Activated CD4-positive, alpha-beta T cell treated with anti-CD3 and anti-CD28 coated beads for 36 hours (primary cell): ENCODE measurements at regions not wholly inside any gene's neighbourhood (a gene's known extent, or its start where the extent isn't known, plus 50 kb on each side); places are given as distances from the start of the nearest gene placed in this dataset.

Source experiments
- ATAC-seq: fragments of 200-7000 bp; cut with Tn5 transposase; one replicate; pipeline ENCODE4 v1.10.0; 2021; ENCODE audit warnings: mild to moderate bottlenecking, moderate library complexity
- CTCF ChIA-PET: fragments of 350-600 bp; sonication (Branson Sonifier 250); formaldehyde crosslinking; loops from one replicate; lab custom pipeline; 2021; ENCODE audit warnings: antibody characterized with exemption; lab: Charles Lee
- POLR2A ChIA-PET: fragments of 350-600 bp; sonication (Branson Sonifier 250); formaldehyde crosslinking; loops from one replicate; lab custom pipeline; 2021; ENCODE audit warnings: antibody characterized with exemption, inconsistent platforms; lab: Charles Lee
- DNase-seq: peaks from one replicate; pipeline ENCODE4 v3.0.0-alpha.2; 2020
- H3K27ac Mint-ChIP-seq: one replicate; pipeline ENCODE4 v1.8.0; 2021; ENCODE audit warnings: mixed read lengths
- H3K27me3 Mint-ChIP-seq: one replicate; pipeline ENCODE4 v1.8.0; 2021; ENCODE audit warnings: mixed read lengths
- H3K36me3 Mint-ChIP-seq: one replicate; pipeline ENCODE4 v1.8.0; 2021; ENCODE audit warnings: low read depth, mixed read lengths
- H3K4me1 Mint-ChIP-seq: one replicate; pipeline ENCODE4 v1.8.0; 2021; ENCODE audit warnings: mixed read lengths
- H3K4me3 Mint-ChIP-seq: one replicate; pipeline ENCODE4 v1.8.0; 2021; ENCODE audit warnings: mild to moderate bottlenecking, moderate library complexity, mixed read lengths
- H3K9me3 Mint-ChIP-seq: one replicate; pipeline ENCODE4 v1.8.0; 2021; ENCODE audit warnings: low read depth, mixed read lengths
- intact Hi-C, 2 experiments: fragments of 100-400 bp; cut with DNase I in 1 of 2; cut with micrococcal nuclease in 1 of 2; formaldehyde crosslinking; loops; one replicate each; pipeline versions ENCODE4 v1.14.2 to v1.15.1; 2022 to 2024; cut with DNase I, micrococcal nuclease

DNA sequence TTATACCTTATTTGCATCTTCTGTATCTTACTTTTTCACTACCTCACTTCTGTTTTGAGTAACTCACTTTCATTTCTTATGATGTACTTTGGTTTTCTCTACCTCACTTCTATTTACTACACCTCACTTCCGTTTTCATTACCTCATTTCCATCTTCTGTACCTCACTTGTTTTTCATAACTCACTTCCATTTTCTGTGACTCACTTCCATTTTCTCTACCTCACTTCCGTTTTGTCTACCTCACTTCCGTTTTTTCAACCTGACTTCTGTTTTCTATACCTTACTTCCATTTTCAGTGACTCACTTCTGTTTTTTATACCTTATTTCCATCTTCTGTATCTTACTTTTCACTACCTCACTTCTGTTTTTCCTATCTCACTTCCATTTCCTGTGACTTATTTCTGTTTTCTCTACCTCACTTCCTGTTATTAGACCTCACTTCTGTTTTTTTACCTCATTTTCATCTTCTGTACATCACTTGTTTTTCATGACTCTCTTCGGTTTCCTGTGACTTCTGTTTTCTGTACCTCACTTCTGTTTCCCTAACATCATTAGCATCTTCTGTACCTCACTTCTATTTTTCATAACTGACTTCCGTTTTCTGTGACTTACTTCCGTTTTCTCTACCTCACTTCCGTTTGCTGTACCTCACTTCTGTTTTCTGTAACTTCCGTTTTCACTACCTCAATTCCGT, 493.1 kb upstream of the AKR1E2 start:
- intact Hi-C loops: loop anchor here in 1 of 2 experiments (10.0 kb wide), 1 partner anchor 198 kb away; no protein-coding TSS in a partner anchor
- ATAC-seq: no peak
- no peak overlapping the region for H3K27ac Mint-ChIP-seq
- no peaks in the 10 kb centered on the region for H3K4me1 Mint-ChIP-seq
- CTCF ChIA-PET: no interaction called here
- H3K36me3 Mint-ChIP-seq: no peaks in the 10 kb centered on the region
- POLR2A ChIA-PET: no interaction called here
- no peaks in the 10 kb centered on the region for H3K9me3 Mint-ChIP-seq
- no peaks in the 10 kb centered on the region for H3K27me3 Mint-ChIP-seq
- H3K4me3 Mint-ChIP-seq: no peak overlapping the region
- no peak for DNase-seq

DNA sequence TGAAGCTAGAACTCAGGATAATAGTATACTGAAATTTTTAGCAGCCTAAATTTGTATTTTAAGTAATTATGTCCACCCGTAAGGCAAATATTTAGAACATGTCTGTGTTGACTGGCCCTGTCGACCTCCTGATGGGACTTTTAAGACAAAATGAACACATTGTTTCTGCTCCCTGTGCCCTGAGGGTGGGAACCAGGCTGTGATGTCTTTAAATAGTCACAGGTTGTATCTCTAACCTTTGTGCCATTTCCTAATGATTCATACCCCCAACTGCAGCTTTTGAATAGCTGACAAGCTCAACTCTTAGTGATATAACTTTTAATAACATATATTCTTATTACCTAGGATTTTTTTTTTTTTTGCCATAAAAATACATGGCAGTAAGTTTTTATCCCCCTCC, 494.9 kb upstream of the AKR1E2 start:
- POLR2A ChIA-PET: no interaction called here
- no peaks in the 10 kb centered on the region for H3K9me3 Mint-ChIP-seq
- DNase-seq (no peak), ATAC-seq (no peak)
- H3K27me3 Mint-ChIP-seq: no peaks in the 10 kb centered on the region
- CTCF ChIA-PET: interaction anchor here (0.8 kb wide), 1 partner anchor 632 kb away, joined by 3 read pairs; no protein-coding TSS in a partner anchor
- no peaks in the 10 kb centered on the region for H3K4me1 Mint-ChIP-seq
- H3K27ac Mint-ChIP-seq: no peak overlapping the region
- no peaks in the 10 kb centered on the region for H3K36me3 Mint-ChIP-seq
- intact Hi-C loops: loop anchor here in 1 of 2 experiments (10.0 kb wide), 1 partner anchor 196 kb away; no protein-coding TSS in a partner anchor
- H3K4me3 Mint-ChIP-seq: no peak overlapping the region

GRCh38 chr10:4330636-4331035, 495.4 kb upstream of the AKR1E2 start:
- no peaks in the 10 kb centered on the region for H3K9me3 Mint-ChIP-seq
- no peak overlapping the region for H3K27ac Mint-ChIP-seq

GRCh38 chr10:4329225-4329624, 496.8 kb upstream of the AKR1E2 start:
- no peak overlapping the region for H3K27ac Mint-ChIP-seq
- no peak overlapping the region for H3K4me3 Mint-ChIP-seq
- DNase-seq (no peak), ATAC-seq (no peak)
- no peaks in the 10 kb centered on the region for H3K4me1 Mint-ChIP-seq
- POLR2A ChIA-PET: no interaction called here
- H3K27me3 Mint-ChIP-seq: no peaks in the 10 kb centered on the region
- CTCF ChIA-PET: interaction anchor here (0.5 kb wide), 1 partner anchor 220 kb away, joined by 3 read pairs; no protein-coding TSS in a partner anchor
- intact Hi-C loops: no loop called here
- H3K36me3 Mint-ChIP-seq: no peaks in the 10 kb centered on the region
- no peaks in the 10 kb centered on the region for H3K9me3 Mint-ChIP-seq

More at GRCh38 chr10:4330636-4331035, 495.4 kb upstream of the AKR1E2 start:
- POLR2A ChIA-PET: no interaction called here
- Mint-ChIP-seq H3K4me1 (no peaks in the 10 kb centered on the region), H3K36me3 (no peaks in the 10 kb centered on the region), H3K4me3 (no peak overlapping the region), H3K27me3 (no peaks in the 10 kb centered on the region)
- CTCF ChIA-PET: interaction anchor here (0.8 kb wide), 1 partner anchor 632 kb away, joined by 3 read pairs; no protein-coding TSS in a partner anchor
- DNase-seq (no peak), ATAC-seq (no peak)
- intact Hi-C loops: loop anchor here in 1 of 2 experiments (10.0 kb wide), 1 partner anchor 196 kb away; no protein-coding TSS in a partner anchor

GRCh38 chr10:4326647-4327046, 499.4 kb upstream of the AKR1E2 start:
- Mint-ChIP-seq H3K9me3 (no peaks in the 10 kb centered on the region), H3K4me3 (no peak overlapping the region), H3K27me3 (no peaks in the 10 kb centered on the region), H3K36me3 (no peaks in the 10 kb centered on the region), H3K27ac (no peak overlapping the region), H3K4me1 (no peaks in the 10 kb centered on the region)
- ATAC-seq: no peak
- DNase-seq: no peak
- CTCF ChIA-PET: interaction anchor here (0.5 kb wide), 1 partner anchor 239 kb away, joined by 3 read pairs; no protein-coding TSS in a partner anchor
- POLR2A ChIA-PET: no interaction called here
- intact Hi-C loops: no loop called here

GRCh38 chr10:4319870-4320367, 506.1 kb upstream of the AKR1E2 start:
- POLR2A ChIA-PET: no interaction called here
- H3K4me3 Mint-ChIP-seq: no peak overlapping the region
- no peaks in the 10 kb centered on the region for H3K4me1 Mint-ChIP-seq
- ATAC-seq (no peak), DNase-seq (no peak)
- no peaks in the 10 kb centered on the region for H3K9me3 Mint-ChIP-seq
- H3K27me3 Mint-ChIP-seq: no peaks in the 10 kb centered on the region
- intact Hi-C loops: no loop called here
- no peak overlapping the region for H3K27ac Mint-ChIP-seq
- CTCF ChIA-PET: no interaction called here
- H3K36me3 Mint-ChIP-seq: no peaks in the 10 kb centered on the region

GRCh38 chr10:4316161-4316810, 509.7 kb upstream of the AKR1E2 start:
- ChIA-PET POLR2A (no interaction called here), CTCF (no interaction called here)
- ATAC-seq: no peak
- no peaks in the 10 kb centered on the region for H3K4me1 Mint-ChIP-seq
- no peak for DNase-seq
- no peaks in the 10 kb centered on the region for H3K9me3 Mint-ChIP-seq
- no peak overlapping the region for H3K4me3 Mint-ChIP-seq
- no peaks in the 10 kb centered on the region for H3K36me3 Mint-ChIP-seq
- no peak overlapping the region for H3K27ac Mint-ChIP-seq
- intact Hi-C loops: no loop called here
- H3K27me3 Mint-ChIP-seq: no peaks in the 10 kb centered on the region

- no peaks in the 10 kb centered on the region for H3K4me1 Mint-ChIP-seq
- ChIA-PET POLR2A (no interaction called here), CTCF (no interaction called here)
- no peak overlapping the region for H3K27ac Mint-ChIP-seq
- no peak overlapping the region for H3K4me3 Mint-ChIP-seq
- H3K27me3 Mint-ChIP-seq: no peaks in the 10 kb centered on the region
- DNase-seq (no peak), ATAC-seq (no peak)
- intact Hi-C loops: no loop called here
- H3K36me3 Mint-ChIP-seq: no peaks in the 10 kb centered on the region
- H3K9me3 Mint-ChIP-seq: no peaks in the 10 kb centered on the region
Measured at GRCh38 chr10:4315551-4315950, 510.5 kb upstream of the AKR1E2 start.

- intact Hi-C loops: no loop called here
- Mint-ChIP-seq H3K4me3 (no peak overlapping the region), H3K27ac (no peak overlapping the region), H3K9me3 (no peaks in the 10 kb centered on the region), H3K36me3 (no peaks in the 10 kb centered on the region), H3K4me1 (no peaks in the 10 kb centered on the region), H3K27me3 (no peaks in the 10 kb centered on the region)
- DNase-seq (no peak), ATAC-seq (no peak)
- POLR2A ChIA-PET: no interaction called here
- CTCF ChIA-PET: no interaction called here
Measured at GRCh38 chr10:4313051-4313450, 513.0 kb upstream of the AKR1E2 start.

DNA sequence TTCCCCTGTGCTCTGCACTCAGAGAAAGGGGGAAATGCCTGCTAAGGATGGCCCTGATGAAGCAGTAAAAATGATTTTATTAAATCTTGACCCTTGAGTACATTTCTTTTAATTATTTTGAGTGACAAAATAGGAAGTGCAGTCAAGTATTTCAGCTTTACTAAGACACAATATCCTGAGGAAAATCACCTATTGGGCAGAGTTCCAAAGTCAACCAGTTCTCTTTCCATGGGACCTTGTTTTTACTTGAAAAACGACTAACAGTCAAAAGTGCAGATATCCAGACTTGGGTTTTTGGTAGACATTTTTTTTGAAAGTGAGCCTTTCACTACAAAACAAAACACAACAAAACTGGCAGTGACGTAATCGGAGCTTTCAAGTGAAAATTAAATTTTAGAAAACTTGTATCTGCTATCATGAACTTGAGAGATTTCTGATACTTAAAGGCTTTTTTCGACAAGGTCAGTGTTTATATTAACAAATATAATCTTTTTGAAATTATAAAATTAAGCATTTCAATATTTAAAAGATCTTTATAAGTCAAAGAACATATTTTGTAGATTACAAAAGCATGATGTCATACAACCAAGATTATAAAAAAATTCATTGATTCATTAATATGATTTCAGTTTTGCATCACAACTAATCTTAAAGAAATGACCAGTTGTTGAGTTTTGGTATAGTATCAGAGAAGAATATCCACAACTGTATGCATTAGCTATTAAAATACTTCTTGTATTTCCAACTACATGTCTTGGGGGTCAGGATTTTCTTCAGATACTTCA, 513.8 kb upstream of the AKR1E2 start:
- H3K4me3 Mint-ChIP-seq: no peak overlapping the region
- ChIA-PET POLR2A (no interaction called here), CTCF (no interaction called here)
- no peaks in the 10 kb centered on the region for H3K4me1 Mint-ChIP-seq
- ATAC-seq: no peak
- no peak overlapping the region for H3K27ac Mint-ChIP-seq
- no peaks in the 10 kb centered on the region for H3K36me3 Mint-ChIP-seq
- no peaks in the 10 kb centered on the region for H3K27me3 Mint-ChIP-seq
- DNase-seq: no peak
- intact Hi-C loops: no loop called here
- no peaks in the 10 kb centered on the region for H3K9me3 Mint-ChIP-seq

- Mint-ChIP-seq H3K36me3 (no peaks in the 10 kb centered on the region), H3K4me3 (no peak overlapping the region), H3K9me3 (no peaks in the 10 kb centered on the region), H3K27ac (no peak overlapping the region), H3K27me3 (no peaks in the 10 kb centered on the region), H3K4me1 (no peaks in the 10 kb centered on the region)
- CTCF ChIA-PET: no interaction called here
- POLR2A ChIA-PET: interaction anchor here (0.6 kb wide), 1 partner anchor 13 kb away, joined by 3 read pairs; no protein-coding TSS in a partner anchor
- intact Hi-C loops: no loop called here
- no peak for DNase-seq
- ATAC-seq: no peak
Measured at GRCh38 chr10:4310172-4310571, 515.8 kb upstream of the AKR1E2 start.
